ENCODE measurements at regions not wholly inside any gene's neighbourhood (a gene's known extent, or its start where the extent isn't known, plus 50 kb on each side); places are given as distances from the start of the nearest gene placed in this dataset.

DNA sequence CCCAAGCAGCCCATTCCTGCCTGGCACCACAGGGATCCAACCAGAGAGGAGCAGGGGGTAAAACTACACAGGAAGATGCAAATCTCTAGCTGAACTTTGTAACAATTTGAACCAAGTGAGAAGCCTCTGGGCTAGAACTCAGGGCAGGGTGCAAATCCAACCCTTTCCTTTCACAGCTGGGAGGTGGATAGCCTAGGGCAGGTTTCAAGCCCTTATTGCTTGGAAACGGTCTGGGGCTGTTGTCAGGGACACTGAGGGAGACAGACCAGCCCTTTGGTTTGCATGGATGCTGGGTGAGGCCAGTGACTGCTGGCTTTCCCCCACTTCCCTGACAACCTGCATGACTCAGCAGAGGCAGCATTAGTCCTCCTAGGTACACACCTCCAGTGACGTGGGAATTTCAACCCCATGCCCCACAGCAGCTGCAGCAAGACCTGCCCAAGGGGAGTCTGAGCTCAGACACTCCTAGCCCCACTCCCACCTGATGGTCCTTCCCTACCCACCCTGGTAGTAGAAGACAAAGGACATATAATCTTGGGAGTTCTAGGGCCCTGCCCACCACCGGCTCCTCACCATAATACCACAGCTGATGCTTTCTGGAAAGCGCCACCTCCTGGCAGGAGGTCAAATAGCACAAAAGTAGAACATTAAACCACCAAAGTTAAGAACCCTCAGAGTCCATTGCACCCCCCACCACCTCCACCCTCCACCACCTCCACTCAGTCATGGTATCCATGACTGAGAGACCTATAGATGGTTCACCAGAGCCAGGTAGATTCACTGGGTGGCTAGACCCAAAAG is 797.7 kb upstream of the MAN1A1 start:
- Histone ChIP-seq H2BK20ac (ENCODE audit: low read depth, low read length) (no peak overlapping the region), H3K4me2 (ENCODE audit: low read depth, low read length) (no peak overlapping the region), H3K56ac (ENCODE audit: extremely low read depth, insufficient read depth, low read length) (no peak overlapping the region), H4K5ac (ENCODE audit: low read depth, low read length) (no peak overlapping the region), H4K8ac (ENCODE audit: low read depth in 2 of 2, low read length in 2 of 2) (no peak overlapping the region), H3K23ac (ENCODE audit: low read depth, low read length) (no peak overlapping the region), H3K36me3 (ENCODE audit: control insufficient read depth, insufficient read depth, low read length) (no peaks in the 10 kb centered on the region), H3K9ac (ENCODE audit: low read depth, low read length) (no peak overlapping the region), H3K18ac (ENCODE audit: low read depth, low read length) (no peak overlapping the region), H2AK5ac (ENCODE audit: low read depth, low read length) (no peak overlapping the region), H3K4ac (ENCODE audit: low read depth, low read length) (no peak overlapping the region), H2BK15ac (ENCODE audit: low read depth, low read length) (no peak overlapping the region), H2AK9ac (replicated peaks; ENCODE audit: low read depth, low read length, poor library complexity) (no peak overlapping the region), H3K14ac (replicated peaks; ENCODE audit: low read depth, low read length) (no peak overlapping the region), H3K9me1 (ENCODE audit: insufficient read depth, low read length) (no peaks in the 10 kb centered on the region), H3K4me1 (ENCODE audit: control insufficient read depth, insufficient read depth, low read length) (no peaks in the 10 kb centered on the region), H2BK5ac (ENCODE audit: low read depth, low read length, poor library complexity, severe bottlenecking) (no peak overlapping the region), H3K79me1 (ENCODE audit: low read depth in 1 of 2, low read length in 2 of 2) (no peaks in the 10 kb centered on the region), H3K27me3 (ENCODE audit: control insufficient read depth, insufficient read depth, low read length) (no peaks in the 10 kb centered on the region), H4K20me1 (ENCODE audit: insufficient read depth, low read length) (no peaks in the 10 kb centered on the region), H2AFZ (replicated peaks; ENCODE audit: low read length, poor library complexity) (no peak overlapping the region), H3K4me3 (ENCODE audit: insufficient read depth, low read depth, low read length) (no peak overlapping the region), H3K9me3 (ENCODE audit: control insufficient read depth, insufficient read depth, low read length) (peaks cover 4% of the 10 kb centered on the region; the same call in 1 of the 2 replicates), H2BK120ac (ENCODE audit: low read depth, low read length) (no peak overlapping the region), H4K91ac (ENCODE audit: insufficient read depth, low read depth, low read length) (no peak overlapping the region), H3K27ac (ENCODE audit: insufficient read depth, low read length) (no peak overlapping the region)
- intact Hi-C loops (cut with micrococcal nuclease) = no loop called here
- DNase-seq (no peak), ATAC-seq (ENCODE audit: low read depth) (no peak)
- dilution Hi-C loops (cut with HindIII; ENCODE audit: low sequenced_read_pairs, unreplicated experiment) = no loop called here
- no CpG with 5 or more reads among the region's 4 CpGs for WGBS, 2 experiments (ENCODE audit: extremely low coverage in 2 of 2, insufficient read length in 1 of 2)
- TF ChIP-seq RCOR1 (IDR thresholded peaks at IDR 0.05; ENCODE audit: insufficient replicate concordance, low read length) = no peak
- no peak for TF ChIP-seq RFX5 (IDR thresholded peaks at IDR 0.05; ENCODE audit: low read depth, low read length)
- TF ChIP-seq FOS (IDR thresholded peaks at IDR 0.05; ENCODE audit: low read depth, low read length) = no peak
- TF ChIP-seq MAFK (IDR thresholded peaks at IDR 0.05; ENCODE audit: low read depth, low read length) = no peak
- no peak for TF ChIP-seq CHD1 (IDR thresholded peaks at IDR 0.05; ENCODE audit: low read depth, low read length)
- CTCF ChIA-PET = interaction anchor here (0.6 kb wide), 1 partner anchor 797 kb away, joined by 3 read pairs; no protein-coding TSS in a partner anchor
- in situ Hi-C loops (cut with MboI; ENCODE audit: low sequenced_read_pairs) = no loop called here
- no TSS peak for BruUV-seq (replicated peaks)
- POLR2A ChIA-PET (ENCODE audit: unreplicated experiment) = no interaction called here

Measured in IMR-90 (cell line).